ENCODE measurements at regions not wholly inside any gene's neighbourhood (a gene's known extent, or its start where the extent isn't known, plus 50 kb on each side); places are given as distances from the start of the nearest gene placed in this dataset.

DNA sequence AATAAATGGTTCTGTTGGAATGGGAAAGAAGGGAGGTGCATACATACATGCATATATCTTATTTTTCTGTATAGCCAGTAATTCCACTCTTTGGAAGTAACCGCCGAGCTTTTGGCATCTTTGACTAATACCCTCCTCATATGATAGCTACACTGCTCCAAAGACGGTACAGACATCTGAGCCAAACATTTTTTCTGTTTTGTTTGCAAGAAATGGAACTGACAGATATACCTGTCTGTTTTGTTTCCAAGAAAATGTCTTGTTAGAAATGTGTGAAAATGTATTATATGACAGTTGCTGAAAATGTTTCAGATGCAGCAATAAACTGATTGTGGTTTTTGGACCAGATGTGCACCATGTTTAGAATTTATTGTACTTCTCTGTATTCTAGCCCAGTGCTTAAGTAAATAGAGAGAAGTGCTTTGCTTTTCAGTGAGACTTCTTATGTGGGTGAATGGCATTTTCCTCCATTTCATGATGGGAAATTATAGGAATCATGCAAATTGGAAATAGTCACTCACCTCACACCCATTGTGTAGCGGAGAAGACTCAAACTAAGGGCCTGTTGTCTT is 396.9 kb downstream of the KCNRG start:
- Histone ChIP-seq H3K9me3 (ENCODE audit: control insufficient read depth in 4 of 4, insufficient read depth in 3 of 4, low read length in 3 of 4) (peaks cover 0 to 2% (median 0%) of the 10 kb centered on the region in 4 donors), H3K27ac (ENCODE audit: low read depth in 1 of 2, low read length in 1 of 2) (no peak overlapping the region), H3K27me3 (ENCODE audit: control insufficient read depth in 3 of 3, insufficient read depth in 3 of 3, low read length in 2 of 3) (no peaks in the 10 kb centered on the region), H3K9ac (ENCODE audit: insufficient read depth in 1 of 2, low read length in 2 of 2) (no peak overlapping the region), H3K36me3 (ENCODE audit: control insufficient read depth in 4 of 4, insufficient read depth in 4 of 4, low read length in 4 of 4) (no peaks in the 10 kb centered on the region), H3K4me1 (ENCODE audit: control insufficient read depth in 5 of 5, insufficient read depth in 5 of 5, low read length in 5 of 5) (peaks cover 0 to 10% (median 3%) of the 10 kb centered on the region in 5 donors), H3K4me3 (no peak overlapping the region)
- 84 to 92% methylated on average over 4 of the region's 4 CpGs for WGBS, 2 donors
- DNase-seq, result no peak
- no peak for ATAC-seq (ENCODE audit: insufficient read depth, low FRiP score)
- TF ChIP-seq, protein P1, sequence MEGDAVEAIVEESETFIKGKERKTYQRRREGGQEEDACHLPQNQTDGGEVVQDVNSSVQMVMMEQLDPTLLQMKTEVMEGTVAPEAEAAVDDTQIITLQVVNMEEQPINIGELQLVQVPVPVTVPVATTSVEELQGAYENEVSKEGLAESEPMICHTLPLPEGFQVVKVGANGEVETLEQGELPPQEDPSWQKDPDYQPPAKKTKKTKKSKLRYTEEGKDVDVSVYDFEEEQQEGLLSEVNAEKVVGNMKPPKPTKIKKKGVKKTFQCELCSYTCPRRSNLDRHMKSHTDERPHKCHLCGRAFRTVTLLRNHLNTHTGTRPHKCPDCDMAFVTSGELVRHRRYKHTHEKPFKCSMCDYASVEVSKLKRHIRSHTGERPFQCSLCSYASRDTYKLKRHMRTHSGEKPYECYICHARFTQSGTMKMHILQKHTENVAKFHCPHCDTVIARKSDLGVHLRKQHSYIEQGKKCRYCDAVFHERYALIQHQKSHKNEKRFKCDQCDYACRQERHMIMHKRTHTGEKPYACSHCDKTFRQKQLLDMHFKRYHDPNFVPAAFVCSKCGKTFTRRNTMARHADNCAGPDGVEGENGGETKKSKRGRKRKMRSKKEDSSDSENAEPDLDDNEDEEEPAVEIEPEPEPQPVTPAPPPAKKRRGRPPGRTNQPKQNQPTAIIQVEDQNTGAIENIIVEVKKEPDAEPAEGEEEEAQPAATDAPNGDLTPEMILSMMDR (IDR thresholded peaks at IDR 0.05; ENCODE audit: control extremely low read depth, extremely low read depth), result no peak

DNA sequence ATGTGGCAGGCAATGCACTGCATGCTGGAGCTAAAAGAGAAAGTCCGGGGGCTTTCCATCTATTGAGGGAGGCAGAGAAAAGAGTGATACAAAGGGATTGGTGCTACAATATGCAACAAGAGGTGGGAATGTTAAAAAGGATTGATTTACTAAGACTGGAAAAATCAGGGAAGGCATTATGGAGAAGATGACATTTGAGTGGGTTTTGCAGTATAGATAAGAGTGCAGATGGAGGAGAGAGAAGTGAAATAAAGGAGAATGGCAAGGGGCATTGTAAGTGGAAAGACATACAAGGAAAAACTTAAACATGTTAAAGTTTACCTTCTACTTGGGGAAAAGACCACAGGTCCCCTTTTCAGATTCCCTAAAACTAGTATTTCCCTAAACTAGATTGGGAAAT is 399.4 kb downstream of the KCNRG start:
- 98 to 99% methylated on average over 1 of the region's 1 CpG for WGBS, 2 donors
- H3K36me3 ChIP-seq (ENCODE audit: control insufficient read depth in 4 of 4, insufficient read depth in 4 of 4, low read length in 4 of 4), result no peaks in the 10 kb centered on the region
- H3K27ac ChIP-seq (ENCODE audit: low read depth in 1 of 2, low read length in 1 of 2), result no peak overlapping the region
- no peak overlapping the region for H3K9ac ChIP-seq (ENCODE audit: insufficient read depth in 1 of 2, low read length in 2 of 2)
- no peak for DNase-seq
- no peak overlapping the region for H3K4me3 ChIP-seq
- TF ChIP-seq, protein P1 (IDR thresholded peaks at IDR 0.05; ENCODE audit: control extremely low read depth, extremely low read depth), result no peak
- no peaks in the 10 kb centered on the region for H3K9me3 ChIP-seq (ENCODE audit: control insufficient read depth in 4 of 4, insufficient read depth in 3 of 4, low read length in 3 of 4)
- H3K27me3 ChIP-seq (ENCODE audit: control insufficient read depth in 3 of 3, insufficient read depth in 3 of 3, low read length in 2 of 3), result no peaks in the 10 kb centered on the region
- no peak for ATAC-seq (ENCODE audit: insufficient read depth, low FRiP score)
- peaks cover 0 to 17% (median 10%) of the 10 kb centered on the region in 5 donors for H3K4me1 ChIP-seq (ENCODE audit: control insufficient read depth in 5 of 5, insufficient read depth in 5 of 5, low read length in 5 of 5)

DNA sequence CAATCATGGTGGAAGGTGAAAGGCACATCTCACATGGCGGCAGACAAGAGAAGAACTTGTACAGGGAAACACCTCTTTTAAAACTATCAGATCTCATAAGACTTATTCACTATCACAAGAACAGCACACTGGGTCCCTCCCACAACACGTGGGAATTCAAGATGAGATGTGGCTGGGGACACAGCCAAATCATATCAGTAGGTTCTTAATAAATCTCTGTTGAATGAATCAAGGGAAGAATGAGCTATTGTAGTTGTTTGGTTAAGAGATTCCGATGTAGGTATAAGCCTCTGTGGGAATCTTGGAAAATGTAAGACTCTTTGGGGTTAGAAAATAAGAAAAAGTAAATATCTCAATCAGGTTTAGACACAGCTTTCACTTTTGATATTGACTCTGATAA is 400.2 kb downstream of the KCNRG start:
- H3K27me3 ChIP-seq (ENCODE audit: control insufficient read depth in 3 of 3, insufficient read depth in 3 of 3, low read length in 2 of 3), result no peaks in the 10 kb centered on the region
- no peak for DNase-seq
- no peak for ATAC-seq (ENCODE audit: insufficient read depth, low FRiP score)
- no peak overlapping the region for H3K9ac ChIP-seq (ENCODE audit: insufficient read depth in 1 of 2, low read length in 2 of 2)
- H3K27ac ChIP-seq (ENCODE audit: low read depth in 1 of 2, low read length in 1 of 2), result no peak overlapping the region
- peaks cover 0 to 20% (median 13%) of the 10 kb centered on the region in 5 donors for H3K4me1 ChIP-seq (ENCODE audit: control insufficient read depth in 5 of 5, insufficient read depth in 5 of 5, low read length in 5 of 5)
- H3K36me3 ChIP-seq (ENCODE audit: control insufficient read depth in 4 of 4, insufficient read depth in 4 of 4, low read length in 4 of 4), result no peaks in the 10 kb centered on the region
- no peak overlapping the region for H3K4me3 ChIP-seq
- TF ChIP-seq, protein P1 (IDR thresholded peaks at IDR 0.05; ENCODE audit: control extremely low read depth, extremely low read depth), result no peak
- no peaks in the 10 kb centered on the region for H3K9me3 ChIP-seq (ENCODE audit: control insufficient read depth in 4 of 4, insufficient read depth in 3 of 4, low read length in 3 of 4)
- 63 to 74% methylated on average over 3 of the region's 3 CpGs for WGBS, 2 donors

DNA sequence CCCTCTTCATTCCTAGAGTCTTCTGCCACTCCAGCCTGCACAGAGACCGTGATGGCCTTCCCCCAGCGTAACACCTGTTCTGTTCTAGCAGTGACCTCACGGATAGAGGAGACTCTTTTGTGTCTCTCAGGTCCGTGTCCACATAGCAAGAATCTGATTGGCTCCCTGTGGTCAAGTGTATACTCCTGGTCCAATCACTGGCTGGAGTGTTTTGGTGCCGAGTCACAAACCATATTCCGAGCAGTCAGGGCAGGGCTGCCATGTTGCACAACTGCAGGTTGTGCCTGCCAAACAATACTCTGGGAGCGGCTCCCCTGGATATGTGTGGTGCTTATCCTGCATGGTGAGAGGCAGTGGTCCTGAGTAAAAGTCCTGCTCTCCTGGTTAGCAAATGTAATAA is 402.4 kb downstream of the KCNRG start:
- 82 to 84% methylated on average over 7 of the region's 7 CpGs for WGBS, 2 donors
- H3K4me1 ChIP-seq (ENCODE audit: control insufficient read depth in 5 of 5, insufficient read depth in 5 of 5, low read length in 5 of 5), result peaks cover 2 to 23% (median 12%) of the 10 kb centered on the region in 5 donors
- no peak overlapping the region for H3K9ac ChIP-seq (ENCODE audit: insufficient read depth in 1 of 2, low read length in 2 of 2)
- ATAC-seq (ENCODE audit: insufficient read depth, low FRiP score), result no peak
- no peak for DNase-seq
- TF ChIP-seq, protein P1 (IDR thresholded peaks at IDR 0.05; ENCODE audit: control extremely low read depth, extremely low read depth), result no peak
- H3K27ac ChIP-seq (ENCODE audit: low read depth in 1 of 2, low read length in 1 of 2), result no peak overlapping the region
- H3K4me3 ChIP-seq, result no peak overlapping the region
- H3K36me3 ChIP-seq (ENCODE audit: control insufficient read depth in 4 of 4, insufficient read depth in 4 of 4, low read length in 4 of 4), result no peaks in the 10 kb centered on the region
- no peaks in the 10 kb centered on the region for H3K9me3 ChIP-seq (ENCODE audit: control insufficient read depth in 4 of 4, insufficient read depth in 3 of 4, low read length in 3 of 4)
- no peaks in the 10 kb centered on the region for H3K27me3 ChIP-seq (ENCODE audit: control insufficient read depth in 3 of 3, insufficient read depth in 3 of 3, low read length in 2 of 3)

All from lung (tissue), 11 donors.